ENCODE measurements at regions not wholly inside any gene's neighbourhood (a gene's known extent, or its start where the extent isn't known, plus 50 kb on each side); places are given as distances from the start of the nearest gene placed in this dataset.

DNA sequence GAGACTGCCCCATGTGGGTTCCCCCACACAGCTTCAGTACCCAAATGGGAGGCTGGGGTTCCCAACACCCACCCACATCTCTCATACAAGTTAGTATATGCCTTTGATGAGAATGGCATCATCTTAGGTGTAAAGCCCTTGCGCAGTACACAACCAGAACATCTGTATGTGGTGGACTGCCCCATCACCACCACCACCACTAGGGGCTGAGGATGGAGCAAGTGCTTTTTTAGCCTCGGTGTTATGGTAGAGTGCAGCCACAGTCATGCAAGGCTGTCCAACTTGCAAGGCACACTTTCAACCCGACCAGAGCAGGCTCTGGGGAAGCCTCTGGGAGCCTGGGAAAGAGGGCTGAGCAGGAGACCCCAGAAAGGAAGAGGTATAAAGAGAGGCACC is 241.2 kb downstream of the TFCP2L1 start:
- TF ChIP-seq, protein P1, sequence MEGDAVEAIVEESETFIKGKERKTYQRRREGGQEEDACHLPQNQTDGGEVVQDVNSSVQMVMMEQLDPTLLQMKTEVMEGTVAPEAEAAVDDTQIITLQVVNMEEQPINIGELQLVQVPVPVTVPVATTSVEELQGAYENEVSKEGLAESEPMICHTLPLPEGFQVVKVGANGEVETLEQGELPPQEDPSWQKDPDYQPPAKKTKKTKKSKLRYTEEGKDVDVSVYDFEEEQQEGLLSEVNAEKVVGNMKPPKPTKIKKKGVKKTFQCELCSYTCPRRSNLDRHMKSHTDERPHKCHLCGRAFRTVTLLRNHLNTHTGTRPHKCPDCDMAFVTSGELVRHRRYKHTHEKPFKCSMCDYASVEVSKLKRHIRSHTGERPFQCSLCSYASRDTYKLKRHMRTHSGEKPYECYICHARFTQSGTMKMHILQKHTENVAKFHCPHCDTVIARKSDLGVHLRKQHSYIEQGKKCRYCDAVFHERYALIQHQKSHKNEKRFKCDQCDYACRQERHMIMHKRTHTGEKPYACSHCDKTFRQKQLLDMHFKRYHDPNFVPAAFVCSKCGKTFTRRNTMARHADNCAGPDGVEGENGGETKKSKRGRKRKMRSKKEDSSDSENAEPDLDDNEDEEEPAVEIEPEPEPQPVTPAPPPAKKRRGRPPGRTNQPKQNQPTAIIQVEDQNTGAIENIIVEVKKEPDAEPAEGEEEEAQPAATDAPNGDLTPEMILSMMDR (IDR thresholded peaks at IDR 0.05; ENCODE audit: borderline replicate concordance, control extremely low read depth, extremely low read depth, insufficient read depth, missing control alignments) = no peak
- in situ Hi-C loops (cut with MboI; ENCODE audit: low sequenced_read_pairs, unreplicated experiment) = no loop called here
- no peak for DNase-seq (ENCODE audit: low spot score)

GRCh38 chr2:121044412-121044811 is 240.6 kb downstream of the TFCP2L1 start:
- TF ChIP-seq, protein P1 (IDR thresholded peaks at IDR 0.05; ENCODE audit: borderline replicate concordance, control extremely low read depth, extremely low read depth, insufficient read depth, missing control alignments) = no peak
- in situ Hi-C loops (cut with MboI; ENCODE audit: low sequenced_read_pairs, unreplicated experiment) = no loop called here
- no peak for DNase-seq (ENCODE audit: low spot score)

DNA sequence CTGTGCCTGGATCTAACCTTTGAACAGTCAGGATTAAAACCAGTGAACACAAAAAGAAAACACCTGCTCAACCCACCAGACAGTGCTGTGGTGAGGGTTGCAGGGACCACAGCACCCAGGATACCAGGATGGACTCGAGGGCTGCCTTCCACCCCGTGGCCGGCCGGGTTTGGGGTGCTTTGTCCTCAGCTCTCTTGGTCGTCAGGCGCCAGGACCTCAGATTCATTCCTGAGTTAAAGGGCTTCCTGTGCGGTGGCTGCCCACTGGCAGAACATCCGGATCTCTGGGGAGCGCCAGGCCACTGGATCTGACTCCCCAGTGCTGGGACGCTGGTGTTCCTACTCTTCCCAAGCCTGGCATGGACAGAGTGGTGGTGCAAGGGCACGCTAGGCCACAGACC is 239.8 kb downstream of the TFCP2L1 start:
- no peak for DNase-seq (ENCODE audit: low spot score)
- TF ChIP-seq, protein P1 (IDR thresholded peaks at IDR 0.05; ENCODE audit: borderline replicate concordance, control extremely low read depth, extremely low read depth, insufficient read depth, missing control alignments) = no peak
- in situ Hi-C loops (cut with MboI; ENCODE audit: low sequenced_read_pairs, unreplicated experiment) = no loop called here

DNA sequence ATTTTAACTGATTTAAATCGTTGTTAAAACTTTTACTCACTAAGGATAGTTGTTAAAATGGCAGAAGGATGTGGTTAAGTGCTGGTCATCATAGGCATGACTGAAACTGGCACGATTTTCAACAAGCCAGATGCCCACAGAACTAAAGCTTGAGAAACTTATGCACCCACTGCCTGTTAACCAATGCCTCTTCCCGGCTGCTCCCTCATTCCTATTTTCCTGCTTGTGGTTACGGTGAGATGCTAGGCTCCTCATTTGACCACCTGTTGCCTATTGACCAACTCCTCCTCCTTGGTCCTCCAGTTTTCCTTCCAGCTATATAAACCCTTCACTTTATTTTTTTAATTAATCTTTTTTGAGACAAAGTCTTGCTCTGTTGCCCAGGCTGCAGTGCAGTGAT is 238.7 kb downstream of the TFCP2L1 start:
- DNase-seq (ENCODE audit: low spot score) = no peak
- TF ChIP-seq, protein P1 (IDR thresholded peaks at IDR 0.05; ENCODE audit: borderline replicate concordance, control extremely low read depth, extremely low read depth, insufficient read depth, missing control alignments) = no peak
- in situ Hi-C loops (cut with MboI; ENCODE audit: low sequenced_read_pairs, unreplicated experiment) = no loop called here

DNA sequence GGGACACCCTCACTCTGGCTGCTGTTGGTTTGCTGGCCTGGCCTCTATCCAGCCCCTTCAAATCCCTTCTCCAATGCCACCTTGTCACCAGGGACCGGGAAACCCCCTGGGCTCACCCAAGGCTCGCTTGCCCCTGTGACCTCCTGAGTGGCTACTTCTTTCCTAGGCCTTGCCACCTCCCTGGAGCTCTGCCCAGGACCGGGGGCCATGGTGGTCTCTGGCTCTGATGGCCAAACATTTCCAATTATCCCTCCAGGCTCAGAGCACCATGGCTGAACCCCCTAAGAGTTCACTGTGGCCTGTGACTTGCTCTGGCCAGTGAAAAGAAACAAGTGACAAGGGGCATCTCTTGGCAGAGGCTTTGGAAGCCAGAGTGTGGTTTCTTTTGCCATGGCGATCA is 237.6 kb downstream of the TFCP2L1 start:
- in situ Hi-C loops (cut with MboI; ENCODE audit: low sequenced_read_pairs, unreplicated experiment) = no loop called here
- no peak for DNase-seq (ENCODE audit: low spot score)

GRCh38 chr2:121049131-121049530 is 235.9 kb downstream of the TFCP2L1 start:
- no peak for DNase-seq (ENCODE audit: low spot score)
- in situ Hi-C loops (cut with MboI; ENCODE audit: low sequenced_read_pairs, unreplicated experiment) = no loop called here
- TF ChIP-seq, protein P1 (IDR thresholded peaks at IDR 0.05; ENCODE audit: borderline replicate concordance, control extremely low read depth, extremely low read depth, insufficient read depth, missing control alignments) = no peak

More for the DNA sequence above, 237.6 kb downstream of the TFCP2L1 start:
- TF ChIP-seq, protein P1 (IDR thresholded peaks at IDR 0.05; ENCODE audit: borderline replicate concordance, control extremely low read depth, extremely low read depth, insufficient read depth, missing control alignments) = no peak
